WTC11 (cell line): ENCODE measurements at regions not wholly inside any gene's neighbourhood (a gene's known extent, or its start where the extent isn't known, plus 50 kb on each side); places are given as distances from the start of the nearest gene placed in this dataset.
A peak's percentile ranks its signal among the peaks of the same experiment; 100 is the strongest.
"Not testable (repeated sequence)": the region's sequence is repeated elsewhere in the genome, so short reads cannot be mapped to it uniquely, and the experiment has no call there.

ENCODE experiments used
- ATAC-seq: fragments of 200-7000 bp; cut with Tn5 transposase; 2 replicates; pipeline ENCODE4 v1.10.0; 2021; ENCODE audit warnings: mild to moderate bottlenecking, moderate library complexity
- CTCF ChIA-PET: fragments of 300-600 bp; sonication (Branson Sonifier 250); formaldehyde crosslinking; loops from one replicate; lab custom pipeline; 2021; ENCODE audit warnings: antibody characterized with exemption; lab: Charles Lee
- POLR2A ChIA-PET: fragments of 350-600 bp; sonication (Branson Sonifier 250); formaldehyde crosslinking; loops from one replicate; lab custom pipeline; 2021; ENCODE audit warnings: antibody characterized with exemption; lab: Charles Lee
- DNase-seq: peaks from one replicate; pipeline ENCODE4 v3.0.0; 2021; ENCODE audit warnings: low spot score
- H3K27ac Mint-ChIP-seq: 2 replicates; pipeline ENCODE4 v1.8.0; 2021; ENCODE audit warnings: mixed read lengths
- H3K27me3 Mint-ChIP-seq: 2 replicates; pipeline ENCODE4 v1.8.0; 2021; ENCODE audit warnings: low read depth, mild to moderate bottlenecking, moderate library complexity, mixed read lengths
- H3K36me3 Mint-ChIP-seq: 2 replicates; pipeline ENCODE4 v1.8.0; 2021; ENCODE audit warnings: mixed read lengths
- H3K4me1 Mint-ChIP-seq: 2 replicates; pipeline ENCODE4 v1.8.0; 2022; ENCODE audit warnings: mixed read lengths
- H3K4me3 Mint-ChIP-seq: 2 replicates; pipeline ENCODE4 v1.8.0; 2021; ENCODE audit warnings: mild to moderate bottlenecking, moderate library complexity, mixed read lengths
- H3K9me3 Mint-ChIP-seq: 2 replicates; pipeline ENCODE4 v1.8.0; 2021; ENCODE audit warnings: mixed read lengths
- ATF1 ChIP-seq: sonication (generic); formaldehyde crosslinking; IDR thresholded peaks from 2 replicates; pipeline ENCODE4 v1.8.1; 2023; ENCODE audit warnings: mild to moderate bottlenecking, moderate library complexity, missing genetic modification reagents
- CDX4 ChIP-seq: fragments of 250-450 bp; sonication (Bioruptor Pico); IDR thresholded peaks from 2 replicates; pipeline ENCODE4 v1.9.0; 2021; ENCODE audit warnings: moderate library complexity, mild to moderate bottlenecking, inconsistent platforms, borderline replicate concordance
- ERG ChIP-seq: fragments of 250-450 bp; sonication (Bioruptor Pico); IDR thresholded peaks from 2 replicates; pipeline ENCODE4 v1.8.0; 2021; ENCODE audit warnings: mild to moderate bottlenecking
- ESRRA ChIP-seq: sonication (generic); formaldehyde crosslinking; IDR thresholded peaks from 2 replicates; pipeline ENCODE4 v1.8.1; 2022; ENCODE audit warnings: mild to moderate bottlenecking, missing genetic modification reagents, borderline replicate concordance
- FOXP1 ChIP-seq: sonication (generic); formaldehyde crosslinking; IDR thresholded peaks from 2 replicates; pipeline ENCODE4 v1.8.0; 2022; ENCODE audit warnings: missing genetic modification reagents, mild to moderate bottlenecking, moderate library complexity, borderline replicate concordance
- GTF2I ChIP-seq: fragments of 250-450 bp; sonication (Bioruptor Pico); conservative IDR thresholded peaks from 2 replicates; pipeline ENCODE4 v1.4.0; 2021; ENCODE audit warnings: mild to moderate bottlenecking
- NFE2L1 ChIP-seq: sonication (generic); formaldehyde crosslinking; IDR thresholded peaks from 2 replicates; pipeline ENCODE4 v1.8.1; 2023; ENCODE audit warnings: missing genetic modification reagents
- PRRX2 ChIP-seq: fragments of 250-450 bp; sonication (Bioruptor Pico); IDR thresholded peaks from 2 replicates; pipeline ENCODE4 v1.8.0; 2021; ENCODE audit warnings: mild to moderate bottlenecking
- RORB ChIP-seq: fragments of 250-450 bp; sonication (Bioruptor Pico); IDR thresholded peaks from 2 replicates; pipeline ENCODE4 v1.9.0; 2021; ENCODE audit warnings: mild to moderate bottlenecking
- TCF7 ChIP-seq: sonication (generic); formaldehyde crosslinking; IDR thresholded peaks from 2 replicates; pipeline ENCODE4 v1.8.0; 2022; ENCODE audit warnings: mild to moderate bottlenecking, low read depth, missing genetic modification reagents, moderate library complexity
- TEAD4 ChIP-seq: sonication (generic); formaldehyde crosslinking; IDR thresholded peaks from 2 replicates; pipeline ENCODE4 v1.8.0; 2022; ENCODE audit warnings: mild to moderate bottlenecking, missing genetic modification reagents
- ZBTB21 ChIP-seq: sonication (generic); formaldehyde crosslinking; IDR thresholded peaks from 2 replicates; pipeline ENCODE4 v1.8.1; 2023; ENCODE audit warnings: mild to moderate bottlenecking, missing genetic modification reagents, borderline replicate concordance
- ZNF121 ChIP-seq: sonication (generic); formaldehyde crosslinking; IDR thresholded peaks from 2 replicates; pipeline ENCODE4 v1.8.0; 2023; ENCODE audit warnings: missing genetic modification reagents
- ZNF232 ChIP-seq: sonication (generic); formaldehyde crosslinking; IDR thresholded peaks from 2 replicates; pipeline ENCODE4 v1.8.0; 2022; ENCODE audit warnings: mild to moderate bottlenecking, missing genetic modification reagents
- ZNF317 ChIP-seq: sonication (generic); formaldehyde crosslinking; IDR thresholded peaks from 2 replicates; pipeline ENCODE4 v1.8.1; 2023; ENCODE audit warnings: low read depth, mild to moderate bottlenecking, moderate library complexity, missing genetic modification reagents, borderline replicate concordance
- ZNF423 ChIP-seq: fragments of 250-450 bp; sonication (Bioruptor Pico); IDR thresholded peaks from 2 replicates; pipeline ENCODE4 v2.1.2; 2022; ENCODE audit warnings: mild to moderate bottlenecking, moderate library complexity
- ZNF425 ChIP-seq: fragments of 250-450 bp; sonication (Bioruptor Pico); conservative IDR thresholded peaks from 2 replicates; pipeline ENCODE4 v1.9.0; 2021; ENCODE audit warnings: mild to moderate bottlenecking
- TF ChIP-seq, protein P1 (sequence below): sonication (generic); formaldehyde crosslinking; IDR thresholded peaks from 2 replicates; pipeline ENCODE4 v1.8.0; 2022; ENCODE audit warnings: mild to moderate bottlenecking, missing genetic modification reagents
- TF ChIP-seq, protein P2 (sequence below): sonication (generic); formaldehyde crosslinking; conservative IDR thresholded peaks from 2 replicates; pipeline ENCODE4 v1.8.1; 2022; ENCODE audit warnings: mild to moderate bottlenecking, missing genetic modification reagents
- TF ChIP-seq, protein P3 (sequence below): sonication (generic); formaldehyde crosslinking; IDR thresholded peaks from 2 replicates; pipeline ENCODE4 v1.8.0; 2022; ENCODE audit warnings: mild to moderate bottlenecking, missing genetic modification reagents

GRCh38 chr1:196115646-196116045 is 492.6 kb downstream of the KCNT2 start:
- Mint-ChIP-seq H3K4me3 (no peak overlapping the region), H3K27me3 (no peaks in the 10 kb centered on the region)
- peak; percentile 11 for DNase-seq
- CTCF ChIA-PET, result no interaction called here
- no peak for TF ChIP-seq ZNF121 (CRISPR knock-in tag)
- TF ChIP-seq PRRX2 (CRISPR knock-in tag), result no peak
- no peak for TF ChIP-seq FOXP1 (CRISPR knock-in tag)
- no peak for TF ChIP-seq ZNF423 (CRISPR knock-in tag)
- TF ChIP-seq TCF7, result no peak
- TF ChIP-seq GTF2I, result no peak
- TF ChIP-seq, protein P1, sequence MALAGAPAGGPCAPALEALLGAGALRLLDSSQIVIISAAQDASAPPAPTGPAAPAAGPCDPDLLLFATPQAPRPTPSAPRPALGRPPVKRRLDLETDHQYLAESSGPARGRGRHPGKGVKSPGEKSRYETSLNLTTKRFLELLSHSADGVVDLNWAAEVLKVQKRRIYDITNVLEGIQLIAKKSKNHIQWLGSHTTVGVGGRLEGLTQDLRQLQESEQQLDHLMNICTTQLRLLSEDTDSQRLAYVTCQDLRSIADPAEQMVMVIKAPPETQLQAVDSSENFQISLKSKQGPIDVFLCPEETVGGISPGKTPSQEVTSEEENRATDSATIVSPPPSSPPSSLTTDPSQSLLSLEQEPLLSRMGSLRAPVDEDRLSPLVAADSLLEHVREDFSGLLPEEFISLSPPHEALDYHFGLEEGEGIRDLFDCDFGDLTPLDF, result no peak
- no peak for TF ChIP-seq ZNF232 (CRISPR knock-in tag)
- TF ChIP-seq ATF1, result no peak
- no peak for TF ChIP-seq CDX4 (CRISPR knock-in tag)
- TF ChIP-seq ESRRA (CRISPR knock-in tag), result no peak
- no peak for TF ChIP-seq ZNF317
- no peak for TF ChIP-seq ZBTB21 (CRISPR knock-in tag)
- no peak for TF ChIP-seq RORB (CRISPR knock-in tag)
- TF ChIP-seq, protein P2, sequence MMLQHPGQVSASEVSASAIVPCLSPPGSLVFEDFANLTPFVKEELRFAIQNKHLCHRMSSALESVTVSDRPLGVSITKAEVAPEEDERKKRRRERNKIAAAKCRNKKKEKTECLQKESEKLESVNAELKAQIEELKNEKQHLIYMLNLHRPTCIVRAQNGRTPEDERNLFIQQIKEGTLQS (CRISPR knock-in tag), result no peak
- no peak for TF ChIP-seq NFE2L1 (CRISPR knock-in tag)
- no peak for TF ChIP-seq ERG (CRISPR knock-in tag)
- no peak for TF ChIP-seq TEAD4 (CRISPR knock-in tag)
- TF ChIP-seq, all 79 proteins: peak for 0
- POLR2A ChIA-PET, result no interaction called here
- no peak overlapping the region for H3K27ac Mint-ChIP-seq
- peaks cover 4% of the 10 kb centered on the region for H3K36me3 Mint-ChIP-seq
- H3K9me3 Mint-ChIP-seq, result peaks cover 4% of the 10 kb centered on the region
- ATAC-seq, result no peak; the same call in 1 of the 2 replicates
- H3K4me1 Mint-ChIP-seq, result peaks cover 3% of the 10 kb centered on the region; the same call in 1 of the 2 replicates

DNA sequence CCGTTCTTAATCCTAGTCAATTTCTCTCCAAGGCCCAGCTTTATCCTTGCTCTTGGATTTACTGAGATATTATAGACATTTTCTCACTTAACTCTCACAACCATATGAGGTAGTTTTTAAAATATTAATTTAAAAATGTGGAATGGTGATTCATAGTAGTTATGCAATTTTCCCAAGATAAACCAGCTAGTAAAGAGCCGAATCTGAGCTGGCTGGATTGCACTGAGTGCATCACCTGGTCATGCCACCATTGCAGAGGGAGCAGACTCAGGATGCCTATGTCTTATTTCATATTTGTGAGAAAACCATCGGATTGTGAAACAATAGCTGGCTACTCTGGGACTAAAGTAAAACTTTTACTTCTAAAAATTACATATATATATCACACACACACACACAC is 494.0 kb downstream of the KCNT2 start:
- TF ChIP-seq RORB (CRISPR knock-in tag) (no peak), ZNF425 (CRISPR knock-in tag) (no peak), ZBTB21 (CRISPR knock-in tag) (no peak), GTF2I (no peak)
- TF ChIP-seq, protein P3, sequence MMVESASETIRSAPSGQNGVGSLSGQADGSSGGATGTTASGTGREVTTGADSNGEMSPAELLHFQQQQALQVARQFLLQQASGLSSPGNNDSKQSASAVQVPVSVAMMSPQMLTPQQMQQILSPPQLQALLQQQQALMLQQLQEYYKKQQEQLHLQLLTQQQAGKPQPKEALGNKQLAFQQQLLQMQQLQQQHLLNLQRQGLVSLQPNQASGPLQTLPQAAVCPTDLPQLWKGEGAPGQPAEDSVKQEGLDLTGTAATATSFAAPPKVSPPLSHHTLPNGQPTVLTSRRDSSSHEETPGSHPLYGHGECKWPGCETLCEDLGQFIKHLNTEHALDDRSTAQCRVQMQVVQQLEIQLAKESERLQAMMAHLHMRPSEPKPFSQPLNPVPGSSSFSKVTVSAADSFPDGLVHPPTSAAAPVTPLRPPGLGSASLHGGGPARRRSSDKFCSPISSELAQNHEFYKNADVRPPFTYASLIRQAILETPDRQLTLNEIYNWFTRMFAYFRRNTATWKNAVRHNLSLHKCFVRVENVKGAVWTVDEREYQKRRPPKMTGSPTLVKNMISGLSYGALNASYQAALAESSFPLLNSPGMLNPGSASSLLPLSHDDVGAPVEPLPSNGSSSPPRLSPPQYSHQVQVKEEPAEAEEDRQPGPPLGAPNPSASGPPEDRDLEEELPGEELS, result no peak
- ChIA-PET POLR2A (no interaction called here), CTCF (no interaction called here)
- Mint-ChIP-seq H3K9me3 (peaks cover 18% of the 10 kb centered on the region), H3K36me3 (peaks cover 19% of the 10 kb centered on the region), H3K4me3 (no peak overlapping the region), H3K27ac (no peak overlapping the region), H3K4me1 (peaks cover 14% of the 10 kb centered on the region), H3K27me3 (no peaks in the 10 kb centered on the region)
- ATAC-seq, result no peak
- no peak for DNase-seq

GRCh38 chr1:196108990-196109389 is 499.2 kb downstream of the KCNT2 start:
- H3K4me3 Mint-ChIP-seq, DNase-seq, POLR2A ChIA-PET, H3K27me3 Mint-ChIP-seq, ATAC-seq, CTCF ChIA-PET: not testable (repeated sequence)
- Mint-ChIP-seq H3K27ac (peak overlapping the region; percentile 76), H3K36me3 (peaks cover 20% of the 10 kb centered on the region), H3K9me3 (peaks cover 27% of the 10 kb centered on the region), H3K4me1 (peaks cover 29% of the 10 kb centered on the region)
